Mesendoderm (in vitro differentiated cells): ENCODE measurements at regions not wholly inside any gene's neighbourhood (a gene's known extent, or its start where the extent isn't known, plus 50 kb on each side); places are given as distances from the start of the nearest gene placed in this dataset.

Source experiments
- DNase-seq: peaks from one replicate; pipeline ENCODE4 v3.0.0; 2013
- H2AK5ac ChIP-seq: 2 replicates; pipeline ENCODE4 v1.6.1; 2013; ENCODE audit warnings: low read length, inconsistent platforms
- H2BK120ac ChIP-seq: 2 replicates; pipeline ENCODE4 v1.6.1; 2013; ENCODE audit warnings: low read depth, mild to moderate bottlenecking, low read length, moderate library complexity, mixed read lengths
- H2BK15ac ChIP-seq: replicated peaks from 2 replicates; pipeline ENCODE4 v1.6.1; 2013; ENCODE audit warnings: low read depth, mild to moderate bottlenecking, moderate library complexity
- H2BK5ac ChIP-seq: 2 replicates; pipeline ENCODE4 v1.6.1; 2013; ENCODE audit warnings: low read length, inconsistent platforms
- H3K18ac ChIP-seq: 2 replicates; pipeline ENCODE4 v1.6.1; 2013; ENCODE audit warnings: mild to moderate bottlenecking, low read length, mixed read lengths
- H3K23ac ChIP-seq: one replicate; pipeline ENCODE4 v1.6.1; 2013; ENCODE audit warnings: low read length
- H3K27ac ChIP-seq: 2 replicates; pipeline ENCODE4 v1.5.1; 2013; ENCODE audit warnings: low read depth, mild to moderate bottlenecking, inconsistent platforms, low read length, moderate library complexity
- H3K27me3 ChIP-seq: 2 replicates; pipeline ENCODE4 v1.6.1; 2013; ENCODE audit warnings: low read length, control low read depth, mild to moderate bottlenecking, inconsistent platforms; ENCODE audit not compliant: insufficient read depth, poor library complexity
- H3K36me3 ChIP-seq: 2 replicates; pipeline ENCODE4 v1.6.1; 2013; ENCODE audit warnings: low read length, inconsistent platforms; ENCODE audit not compliant: control insufficient read depth, insufficient read depth
- H3K4ac ChIP-seq: one replicate; pipeline ENCODE4 v1.6.1; 2013; ENCODE audit warnings: low read depth, mild to moderate bottlenecking, low read length, moderate library complexity
- H3K4me1 ChIP-seq: 2 replicates; pipeline ENCODE4 v1.6.1; 2013; ENCODE audit warnings: low read depth, low read length, inconsistent platforms; ENCODE audit not compliant: control insufficient read depth
- H3K4me2 ChIP-seq: 2 replicates; pipeline ENCODE4 v1.6.1; 2013; ENCODE audit warnings: low read length
- H3K4me3 ChIP-seq: 2 replicates; pipeline ENCODE4 v1.5.1; 2013; ENCODE audit warnings: mild to moderate bottlenecking, low read length
- H3K56ac ChIP-seq: one replicate; pipeline ENCODE4 v1.6.1; 2013; ENCODE audit warnings: low read length
- H3K79me1 ChIP-seq: 2 replicates; pipeline ENCODE4 v1.6.1; 2013; ENCODE audit warnings: low read length, inconsistent platforms
- H3K79me2 ChIP-seq: 2 replicates; pipeline ENCODE4 v1.6.1; 2013; ENCODE audit warnings: mild to moderate bottlenecking, low read length; ENCODE audit not compliant: control insufficient read depth, insufficient read depth
- H3K9ac ChIP-seq: 2 replicates; pipeline ENCODE4 v1.6.1; 2013; ENCODE audit warnings: low read length, inconsistent platforms
- H4K5ac ChIP-seq: one replicate; pipeline ENCODE4 v1.6.1; 2013; ENCODE audit warnings: low read length
- H4K8ac ChIP-seq: one replicate; pipeline ENCODE4 v1.6.1; 2013; ENCODE audit warnings: low read depth, mild to moderate bottlenecking, control low read depth, low read length, moderate library complexity
- WGBS: extraction: QIAGEN DNeasy Blood & Tissue Kit; methylation state at CpG from one replicate; pipeline ENCODE4 v1.1.7; 2013; ENCODE audit warnings: low lambda C conversion rate, missing lambda C conversion rate; ENCODE audit not compliant: insufficient coverage; ENCODE audit errors: extremely low coverage; 5-methylcytosine and 5-hydroxymethylcytosine counted together

DNA sequence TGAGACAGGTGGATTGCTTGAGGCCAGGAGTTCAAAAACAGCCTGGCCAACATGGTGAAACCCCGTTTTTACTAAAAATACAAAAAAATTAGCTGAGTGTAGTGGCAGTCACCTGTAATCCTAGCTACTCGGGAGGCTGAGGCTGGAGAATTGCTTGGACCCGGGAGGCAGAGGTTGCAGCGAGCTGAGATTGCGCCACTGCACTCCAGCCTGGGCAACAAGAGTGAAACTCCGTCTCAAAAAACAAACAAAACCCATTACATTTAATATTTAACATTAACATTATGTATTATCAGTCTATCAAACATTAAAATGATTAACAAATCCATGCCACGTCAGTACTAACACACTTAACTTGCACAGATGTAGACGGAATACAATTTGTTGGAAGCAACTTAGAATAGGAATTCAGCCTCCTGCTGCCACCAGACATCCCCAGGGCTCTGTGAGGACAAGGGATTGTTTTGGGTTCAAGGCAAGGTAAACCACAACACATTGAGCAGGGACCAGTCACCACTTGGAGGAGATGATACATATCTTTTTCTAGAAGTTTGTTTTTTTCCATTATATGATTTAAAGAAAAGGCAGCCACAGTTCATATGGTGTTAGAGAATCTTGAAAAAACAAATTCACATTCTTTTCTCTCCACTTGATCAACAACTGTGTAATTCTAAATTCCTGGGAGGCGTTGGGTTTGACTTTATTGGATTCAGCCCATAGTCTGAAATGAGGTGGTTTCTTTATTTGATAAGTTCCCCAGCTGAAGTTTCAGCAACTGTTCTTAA lies 104.1 kb upstream of the BASP1 start:
- Histone ChIP-seq H2BK120ac (no peak overlapping the region), H4K5ac (no peak overlapping the region), H2AK5ac (no peak overlapping the region), H3K36me3 (no peaks in the 10 kb centered on the region), H3K18ac (no peak overlapping the region), H3K4ac (no peak overlapping the region), H4K8ac (no peak overlapping the region), H3K23ac (no peak overlapping the region), H3K79me2 (no peaks in the 10 kb centered on the region), H3K4me3 (no peak overlapping the region), H2BK15ac (no peak overlapping the region), H3K9ac (no peak overlapping the region), H3K4me2 (no peak overlapping the region), H3K79me1 (no peaks in the 10 kb centered on the region), H3K27me3 (no peaks in the 10 kb centered on the region), H3K4me1 (no peaks in the 10 kb centered on the region), H2BK5ac (no peak overlapping the region), H3K27ac (no peak overlapping the region), H3K56ac (no peak overlapping the region)
- DNase-seq = peak; percentile 16
- WGBS = 100% methylated on average over 1 of the region's 9 CpGs

DNA sequence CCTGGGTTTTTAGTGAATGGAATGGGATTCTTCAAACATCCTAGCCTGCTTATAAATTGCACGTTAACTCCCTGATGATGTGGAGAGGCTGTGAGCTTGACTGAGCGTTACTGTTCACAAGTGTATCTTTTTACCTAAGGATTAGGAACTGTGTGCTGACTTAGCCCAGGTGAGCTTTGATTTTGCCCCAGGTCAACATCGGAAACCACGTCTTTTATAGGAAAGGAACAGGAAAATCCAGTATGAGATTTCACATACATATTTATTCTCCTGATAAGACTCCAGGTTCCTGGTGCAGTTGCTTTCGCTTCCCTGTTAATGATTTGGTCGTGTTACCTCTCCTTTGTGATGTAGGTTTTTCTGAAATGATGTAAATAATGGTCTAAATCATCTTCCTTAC lies 103.2 kb upstream of the BASP1 start:
- Histone ChIP-seq H2AK5ac (no peak overlapping the region), H3K36me3 (no peaks in the 10 kb centered on the region), H3K56ac (no peak overlapping the region), H3K4ac (no peak overlapping the region), H2BK15ac (no peak overlapping the region), H2BK120ac (no peak overlapping the region), H3K27ac (no peak overlapping the region), H3K79me1 (no peaks in the 10 kb centered on the region), H3K4me1 (no peaks in the 10 kb centered on the region), H3K4me3 (no peak overlapping the region), H3K18ac (no peak overlapping the region), H3K9ac (no peak overlapping the region), H4K8ac (no peak overlapping the region), H4K5ac (no peak overlapping the region), H3K79me2 (no peaks in the 10 kb centered on the region), H3K4me2 (no peak overlapping the region), H3K27me3 (no peaks in the 10 kb centered on the region), H2BK5ac (no peak overlapping the region), H3K23ac (no peak overlapping the region)
- DNase-seq = no peak
- no CpG with 5 or more reads among the region's 6 CpGs for WGBS

DNA sequence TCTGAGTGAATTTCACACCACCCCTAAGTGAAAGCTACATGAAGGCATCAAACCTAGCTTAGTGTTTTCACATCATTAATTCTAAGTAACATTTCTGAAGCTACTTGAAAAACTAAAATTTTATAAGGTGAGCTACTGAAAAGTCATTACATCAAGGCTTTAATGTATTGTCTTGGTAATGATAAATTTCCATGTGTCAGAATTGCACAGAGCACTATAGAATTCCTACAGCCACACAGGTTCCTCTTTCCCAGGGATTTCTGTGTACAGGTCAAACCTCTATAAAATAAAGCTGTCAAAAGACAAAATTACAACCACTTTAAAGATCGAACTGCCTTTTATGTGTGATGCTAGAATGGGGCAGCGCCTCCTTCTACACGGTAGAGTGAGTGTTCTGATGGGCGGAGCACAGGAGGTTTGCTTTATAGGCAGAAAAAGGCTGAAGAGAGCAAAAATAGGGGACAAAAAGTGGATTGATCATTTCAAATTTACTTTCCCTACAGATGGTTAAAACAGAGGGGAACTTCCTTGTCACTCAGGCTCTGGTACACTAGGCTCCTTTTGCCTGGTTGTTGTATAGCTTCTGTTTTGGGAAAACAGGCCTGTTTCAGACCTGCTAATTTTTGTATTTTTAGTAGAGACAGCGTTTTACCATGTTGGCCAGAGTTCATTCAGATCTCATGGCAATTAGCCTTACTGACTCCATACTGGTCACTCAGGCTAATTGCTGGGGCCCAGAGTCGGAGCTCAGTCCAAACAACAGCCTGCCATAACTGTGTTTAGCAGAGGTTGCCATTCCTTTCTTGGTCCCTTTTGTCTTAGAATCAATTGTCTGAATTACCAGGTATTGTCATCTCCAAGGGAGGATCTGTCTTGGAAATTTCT lies 102.5 kb upstream of the BASP1 start:
- no CpG with 5 or more reads among the region's 6 CpGs for WGBS
- no peaks in the 10 kb centered on the region for H3K79me2 ChIP-seq
- no peak overlapping the region for H3K23ac ChIP-seq
- no peak overlapping the region for H2AK5ac ChIP-seq
- no peak for DNase-seq
- H3K36me3 ChIP-seq = no peaks in the 10 kb centered on the region
- H3K18ac ChIP-seq = no peak overlapping the region
- H3K9ac ChIP-seq = no peak overlapping the region
- no peak overlapping the region for H3K4me2 ChIP-seq
- H3K4me3 ChIP-seq = no peak overlapping the region
- H3K4me1 ChIP-seq = no peaks in the 10 kb centered on the region
- no peak overlapping the region for H2BK5ac ChIP-seq
- H3K27ac ChIP-seq = no peak overlapping the region
- no peaks in the 10 kb centered on the region for H3K27me3 ChIP-seq
- H3K4ac ChIP-seq = no peak overlapping the region
- H2BK15ac ChIP-seq = no peak overlapping the region
- H4K8ac ChIP-seq = no peak overlapping the region
- no peak overlapping the region for H2BK120ac ChIP-seq
- no peaks in the 10 kb centered on the region for H3K79me1 ChIP-seq
- H3K56ac ChIP-seq = no peak overlapping the region
- no peak overlapping the region for H4K5ac ChIP-seq

DNA sequence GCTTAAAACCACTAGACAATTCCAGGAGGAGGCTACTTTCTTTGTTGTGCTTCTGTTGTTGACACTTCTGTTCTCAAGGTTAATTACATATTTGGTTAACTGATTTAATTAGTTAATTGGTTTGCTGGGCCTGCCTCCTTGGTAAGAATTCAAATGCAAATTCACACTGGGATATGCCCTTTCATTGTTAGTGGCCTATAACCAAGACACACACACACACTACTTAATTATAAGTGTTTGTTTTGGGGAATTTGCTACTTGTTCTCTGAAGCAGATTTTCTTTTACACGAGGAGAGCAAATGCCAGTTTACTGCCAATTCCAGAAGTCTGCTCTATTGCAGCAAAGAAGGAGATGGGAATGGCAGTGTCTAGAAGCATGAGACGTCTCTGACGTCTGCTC lies 101.6 kb upstream of the BASP1 start:
- H3K79me2 ChIP-seq = no peaks in the 10 kb centered on the region
- H3K79me1 ChIP-seq = no peaks in the 10 kb centered on the region
- H3K4me1 ChIP-seq = no peaks in the 10 kb centered on the region
- no peak overlapping the region for H3K4me2 ChIP-seq
- H4K8ac ChIP-seq = no peak overlapping the region
- no peak overlapping the region for H4K5ac ChIP-seq
- no peak for DNase-seq
- H3K56ac ChIP-seq = no peak overlapping the region
- no peak overlapping the region for H2BK5ac ChIP-seq
- no peak overlapping the region for H3K9ac ChIP-seq
- H3K18ac ChIP-seq = no peak overlapping the region
- no peak overlapping the region for H3K4ac ChIP-seq
- no peak overlapping the region for H2BK120ac ChIP-seq
- H3K27me3 ChIP-seq = no peaks in the 10 kb centered on the region
- H3K23ac ChIP-seq = no peak overlapping the region
- no peak overlapping the region for H2BK15ac ChIP-seq
- no peak overlapping the region for H2AK5ac ChIP-seq
- no peaks in the 10 kb centered on the region for H3K36me3 ChIP-seq
- no peak overlapping the region for H3K4me3 ChIP-seq
- no CpG with 5 or more reads among the region's 3 CpGs for WGBS
- H3K27ac ChIP-seq = no peak overlapping the region

DNA sequence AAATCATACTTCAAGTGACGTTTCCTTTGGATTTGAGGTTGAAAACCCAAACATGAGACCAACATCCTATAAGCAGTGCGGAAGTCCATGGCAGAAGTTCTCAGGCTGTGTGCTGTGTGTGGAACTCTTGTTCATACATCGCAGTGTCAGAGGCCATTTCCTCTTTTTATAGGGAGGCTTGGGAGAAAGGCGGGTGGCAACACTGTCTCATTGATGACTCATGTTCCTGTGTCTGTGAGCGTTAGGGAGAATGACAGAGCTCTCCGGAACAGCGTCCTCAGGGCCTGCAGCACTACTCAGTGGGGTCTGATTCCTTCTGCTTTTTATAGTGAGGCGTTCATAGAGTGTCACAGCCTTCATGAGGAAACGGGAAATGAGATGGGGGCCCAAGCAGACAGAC lies 98.8 kb upstream of the BASP1 start:
- Histone ChIP-seq H3K18ac (no peak overlapping the region), H2BK5ac (no peak overlapping the region), H3K4ac (no peak overlapping the region), H3K27me3 (no peaks in the 10 kb centered on the region), H4K5ac (no peak overlapping the region), H2BK15ac (peak overlapping the region; percentile 9), H3K23ac (no peak overlapping the region), H2BK120ac (no peak overlapping the region), H3K4me3 (no peak overlapping the region), H3K79me1 (no peaks in the 10 kb centered on the region), H3K56ac (no peak overlapping the region), H3K36me3 (no peaks in the 10 kb centered on the region), H3K4me1 (no peaks in the 10 kb centered on the region), H3K79me2 (no peaks in the 10 kb centered on the region), H3K4me2 (no peak overlapping the region), H4K8ac (no peak overlapping the region), H3K27ac (no peak overlapping the region), H3K9ac (no peak overlapping the region), H2AK5ac (no peak overlapping the region)
- DNase-seq = peak; percentile 79
- WGBS = no CpG with 5 or more reads among the region's 9 CpGs
